Activated T-helper 1 cell treated with anti-CD3 and anti-CD28 coated beads, Interleukin-12 subunit alpha, Interleukin-12 subunit beta, Interleukin-2, Interleukin-4 antibody, amounts not matched to agents 30 ng/mL and 10 ng/mL and 1 ng/mL, durations not matched to agents 14 hours and 24 hours and 36 hours (primary cell): ENCODE measurements at regions not wholly inside any gene's neighbourhood (a gene's known extent, or its start where the extent isn't known, plus 50 kb on each side); places are given as distances from the start of the nearest gene placed in this dataset.
"Not testable (repeated sequence)": the region's sequence is repeated elsewhere in the genome, so short reads cannot be mapped to it uniquely, and the experiment has no call there.

Source experiments
- DNase-seq: peaks from one replicate; pipeline ENCODE4 v3.0.0; 2021; ENCODE audit warnings: low spot score
- H3K27ac Mint-ChIP-seq: one replicate; pipeline ENCODE4 v1.8.0; 2021; ENCODE audit warnings: mild to moderate bottlenecking, mixed read lengths
- H3K27me3 Mint-ChIP-seq: one replicate; pipeline ENCODE4 v1.8.0; 2022; ENCODE audit warnings: mild to moderate bottlenecking, moderate library complexity, mixed read lengths; ENCODE audit not compliant: insufficient read depth
- H3K36me3 Mint-ChIP-seq: one replicate; pipeline ENCODE4 v1.8.0; 2021; ENCODE audit warnings: low read depth, mixed read lengths
- H3K4me1 Mint-ChIP-seq: one replicate; pipeline ENCODE4 v1.8.0; 2021; ENCODE audit warnings: low read depth, mixed read lengths
- H3K4me3 Mint-ChIP-seq: one replicate; pipeline ENCODE4 v1.8.0; 2021; ENCODE audit warnings: mild to moderate bottlenecking, moderate library complexity, mixed read lengths
- H3K9me3 Mint-ChIP-seq: one replicate; pipeline ENCODE4 v1.8.0; 2021; ENCODE audit warnings: mixed read lengths
- intact Hi-C: fragments of 100-400 bp; cut with micrococcal nuclease; formaldehyde crosslinking; loops from one replicate; pipeline ENCODE4 v1.15.1; 2024

DNA sequence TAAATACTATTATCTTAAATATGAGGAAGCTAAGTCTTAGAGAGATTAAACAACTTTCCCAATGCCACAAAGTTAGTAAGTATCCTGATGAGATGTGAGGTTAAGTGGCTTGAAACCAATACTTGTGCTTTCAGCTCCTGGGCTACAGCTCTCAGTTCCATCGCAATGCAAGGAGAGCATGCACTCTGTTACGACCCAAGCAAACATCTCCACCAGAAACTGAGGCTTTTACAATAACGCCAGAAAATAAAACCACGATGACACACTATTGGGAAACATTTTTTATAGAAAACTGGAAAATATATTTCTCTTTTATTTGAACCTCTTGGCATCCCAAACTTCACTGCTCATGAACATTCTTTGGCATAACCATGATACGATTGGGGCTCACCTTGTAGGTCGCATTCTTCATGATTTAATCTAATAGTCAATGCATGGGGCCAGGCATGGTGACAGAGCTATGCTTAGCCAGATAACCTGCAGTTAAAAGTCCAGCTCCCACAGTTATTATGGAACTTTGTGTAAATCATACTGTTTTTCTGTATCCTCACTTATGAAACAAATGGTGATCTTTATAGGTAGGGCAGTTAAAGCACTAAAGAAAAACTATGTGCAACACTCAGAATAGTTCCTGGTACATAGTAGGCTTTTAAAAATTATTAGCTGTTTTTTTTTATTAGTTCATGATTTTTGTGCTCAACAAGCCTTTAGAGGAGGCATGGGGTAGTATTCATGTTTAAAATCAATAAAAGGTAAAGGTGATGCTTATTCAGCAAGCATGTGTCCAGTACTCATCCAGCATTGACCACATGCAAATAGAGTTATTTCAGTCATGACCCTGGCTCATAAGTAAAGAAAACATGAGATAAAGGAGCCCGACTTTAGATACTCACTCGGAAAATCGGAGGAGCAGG lies 238.3 kb upstream of the TRIB2 start:
- intact Hi-C loops, result no loop called here
- DNase-seq, result no peak
- no peak overlapping the region for H3K4me3 Mint-ChIP-seq

DNA sequence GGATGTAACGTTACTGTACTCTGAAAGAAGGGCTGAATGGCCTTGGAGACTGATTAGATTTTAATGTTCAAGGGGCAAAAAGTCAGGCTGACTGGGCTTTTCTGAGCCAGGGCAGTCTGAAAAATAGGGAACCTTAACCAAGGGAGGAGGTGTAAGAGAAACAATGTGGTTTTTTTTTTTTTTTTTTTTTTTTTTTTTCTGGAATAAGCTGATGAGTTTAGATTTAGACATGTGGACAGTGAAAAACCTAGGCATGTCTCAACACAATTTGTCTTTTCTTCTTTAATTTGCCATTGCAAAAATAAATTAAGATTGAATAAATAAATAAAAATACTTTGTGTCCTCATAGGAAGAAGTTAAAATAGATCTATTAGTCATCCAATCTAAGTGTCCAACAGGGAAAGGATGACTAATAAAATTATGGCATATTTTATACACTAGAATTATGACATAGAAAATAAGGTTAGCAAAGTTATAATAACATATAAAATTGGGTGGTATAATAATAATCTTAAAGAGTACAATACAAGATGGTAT lies 237.6 kb upstream of the TRIB2 start:
- Mint-ChIP-seq H3K4me1 (no peaks in the 10 kb centered on the region), H3K27me3 (no peaks in the 10 kb centered on the region), H3K36me3 (peaks cover 5% of the 10 kb centered on the region), H3K4me3 (no peak overlapping the region), H3K9me3 (peaks cover 15% of the 10 kb centered on the region), H3K27ac (no peak overlapping the region)
- intact Hi-C loops, result no loop called here
- DNase-seq, result no peak

More for the DNA sequence above, 238.3 kb upstream of the TRIB2 start:
- H3K27me3 Mint-ChIP-seq, result no peaks in the 10 kb centered on the region
- H3K36me3 Mint-ChIP-seq, result peaks cover 6% of the 10 kb centered on the region
- no peak overlapping the region for H3K27ac Mint-ChIP-seq
- no peaks in the 10 kb centered on the region for H3K4me1 Mint-ChIP-seq
- peaks cover 18% of the 10 kb centered on the region for H3K9me3 Mint-ChIP-seq

DNA sequence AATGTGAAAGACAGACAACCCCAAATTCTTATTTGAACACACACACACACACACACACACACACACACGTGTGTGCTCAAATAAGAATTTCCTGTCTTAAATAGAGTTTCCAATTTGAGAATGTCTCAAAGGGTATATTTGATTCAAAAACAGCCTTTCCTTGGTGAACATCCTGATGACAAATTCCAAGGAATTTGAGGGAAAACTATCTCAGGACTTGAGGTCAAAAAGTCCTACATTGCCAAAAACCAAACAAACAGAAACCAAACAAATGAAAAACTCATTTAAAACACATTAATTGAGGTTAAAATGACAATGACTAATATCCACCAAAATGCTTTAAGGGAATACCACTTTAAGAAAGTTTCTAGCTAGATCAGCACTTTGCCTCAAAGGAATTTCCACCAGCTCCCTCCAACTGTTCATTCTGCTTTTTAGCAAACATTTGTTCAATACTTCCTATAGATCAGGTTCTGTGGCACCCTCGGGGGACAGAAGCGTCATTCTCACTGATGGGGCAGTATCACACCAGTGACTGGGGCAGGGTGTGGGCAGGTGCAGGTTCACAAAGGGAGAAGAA lies 232.1 kb upstream of the TRIB2 start:
- Mint-ChIP-seq H3K27ac (no peak overlapping the region), H3K9me3 (peaks cover 4% of the 10 kb centered on the region), H3K27me3 (no peaks in the 10 kb centered on the region), H3K36me3 (peaks cover 2% of the 10 kb centered on the region), H3K4me1 (peaks cover 46% of the 10 kb centered on the region), H3K4me3 (no peak overlapping the region)
- no peak for DNase-seq
- intact Hi-C loops, result no loop called here

DNA sequence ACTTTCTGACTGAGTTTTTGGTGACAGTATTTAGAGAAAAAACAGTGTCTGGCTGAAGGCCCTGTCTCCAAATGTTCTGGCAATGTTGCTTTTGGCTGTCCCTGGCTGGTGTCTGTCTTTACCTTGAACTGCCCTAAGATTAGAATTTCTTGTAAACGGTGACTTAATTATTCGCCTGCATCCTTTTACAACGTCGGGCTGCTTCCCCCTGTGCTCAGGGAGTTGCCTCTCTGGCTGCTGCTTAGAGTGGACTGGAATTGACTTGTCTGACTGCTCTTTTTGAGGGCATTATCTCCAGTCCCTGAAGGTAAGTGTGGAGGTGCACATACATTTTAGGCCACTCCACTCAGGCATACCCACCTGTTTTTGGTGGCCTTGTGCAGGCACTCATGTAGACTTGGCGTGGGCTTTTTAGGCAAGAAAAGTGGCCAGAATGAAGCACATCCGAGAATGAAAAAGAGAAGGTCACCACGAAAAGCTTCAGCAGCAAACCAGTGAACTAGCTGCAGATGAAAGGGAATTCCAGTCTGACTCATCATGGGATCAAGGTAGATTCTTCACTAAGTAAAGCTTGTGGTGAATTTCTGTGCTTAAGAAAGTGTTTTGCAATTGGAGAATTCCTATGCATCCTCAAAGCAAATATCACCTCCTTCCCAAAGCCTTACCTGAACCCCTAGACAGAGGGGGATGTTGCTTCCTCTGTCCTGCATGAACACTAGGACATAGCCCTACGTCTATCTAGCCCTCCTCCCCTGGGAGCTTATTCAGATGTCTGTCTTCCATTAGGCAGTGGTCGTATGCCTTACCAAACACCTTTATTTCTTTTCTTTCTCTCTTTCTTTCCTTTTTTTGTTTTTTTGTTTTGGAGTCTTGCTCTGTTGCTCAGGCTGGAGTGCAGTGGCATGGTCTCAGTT lies 230.3 kb upstream of the TRIB2 start:
- Mint-ChIP-seq H3K4me3 (no peak overlapping the region), H3K9me3 (peaks cover 4% of the 10 kb centered on the region), H3K4me1 (peaks cover 57% of the 10 kb centered on the region), H3K27ac (no peak overlapping the region), H3K36me3 (peaks cover 10% of the 10 kb centered on the region), H3K27me3 (no peaks in the 10 kb centered on the region)
- no peak for DNase-seq
- intact Hi-C loops, result no loop called here

DNA sequence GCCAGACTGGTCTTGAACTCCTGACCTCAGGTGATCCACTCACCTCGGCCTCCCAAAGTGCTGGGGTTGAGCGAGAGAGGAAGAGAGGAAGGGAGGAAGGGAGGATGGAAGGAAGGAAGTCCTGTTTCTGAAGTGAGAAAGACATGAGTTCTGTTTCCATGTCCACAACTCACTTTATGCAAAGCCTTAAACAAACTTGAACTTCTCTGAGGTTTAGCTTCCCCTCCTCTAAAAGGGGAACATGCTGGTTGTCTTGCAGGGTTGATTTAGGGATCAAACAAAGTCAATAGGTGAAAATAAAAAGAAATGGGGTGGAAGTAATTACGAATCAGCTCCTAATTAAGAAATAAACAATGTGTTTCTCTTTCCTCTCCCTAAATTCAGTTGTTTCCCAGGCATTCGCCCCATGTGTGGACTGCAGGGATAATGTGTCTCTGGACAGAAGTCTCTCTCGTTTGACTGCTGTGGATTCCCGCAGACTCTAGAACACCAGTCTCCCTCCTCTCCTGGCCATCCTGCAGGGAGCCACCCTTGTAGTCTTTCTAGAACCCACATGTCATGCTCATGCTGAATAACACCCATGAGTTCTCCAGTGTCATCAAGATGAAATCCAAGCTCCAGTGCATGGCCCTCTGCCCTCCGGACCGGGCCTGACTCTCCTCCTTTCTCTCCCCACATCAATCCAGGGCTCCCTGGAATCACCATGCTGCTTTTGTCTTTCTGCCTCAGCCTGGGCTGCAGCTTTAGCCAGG lies 229.3 kb upstream of the TRIB2 start:
- Mint-ChIP-seq H3K4me3 (no peak overlapping the region), H3K9me3 (no peaks in the 10 kb centered on the region), H3K27me3 (no peaks in the 10 kb centered on the region), H3K4me1 (peaks cover 57% of the 10 kb centered on the region), H3K27ac (peak overlapping the region; percentile 28), H3K36me3 (peaks cover 10% of the 10 kb centered on the region)
- intact Hi-C loops, result loop anchor here (2.0 kb wide), 1 partner anchor 19 kb away; no protein-coding TSS in a partner anchor
- DNase-seq, result no peak

DNA sequence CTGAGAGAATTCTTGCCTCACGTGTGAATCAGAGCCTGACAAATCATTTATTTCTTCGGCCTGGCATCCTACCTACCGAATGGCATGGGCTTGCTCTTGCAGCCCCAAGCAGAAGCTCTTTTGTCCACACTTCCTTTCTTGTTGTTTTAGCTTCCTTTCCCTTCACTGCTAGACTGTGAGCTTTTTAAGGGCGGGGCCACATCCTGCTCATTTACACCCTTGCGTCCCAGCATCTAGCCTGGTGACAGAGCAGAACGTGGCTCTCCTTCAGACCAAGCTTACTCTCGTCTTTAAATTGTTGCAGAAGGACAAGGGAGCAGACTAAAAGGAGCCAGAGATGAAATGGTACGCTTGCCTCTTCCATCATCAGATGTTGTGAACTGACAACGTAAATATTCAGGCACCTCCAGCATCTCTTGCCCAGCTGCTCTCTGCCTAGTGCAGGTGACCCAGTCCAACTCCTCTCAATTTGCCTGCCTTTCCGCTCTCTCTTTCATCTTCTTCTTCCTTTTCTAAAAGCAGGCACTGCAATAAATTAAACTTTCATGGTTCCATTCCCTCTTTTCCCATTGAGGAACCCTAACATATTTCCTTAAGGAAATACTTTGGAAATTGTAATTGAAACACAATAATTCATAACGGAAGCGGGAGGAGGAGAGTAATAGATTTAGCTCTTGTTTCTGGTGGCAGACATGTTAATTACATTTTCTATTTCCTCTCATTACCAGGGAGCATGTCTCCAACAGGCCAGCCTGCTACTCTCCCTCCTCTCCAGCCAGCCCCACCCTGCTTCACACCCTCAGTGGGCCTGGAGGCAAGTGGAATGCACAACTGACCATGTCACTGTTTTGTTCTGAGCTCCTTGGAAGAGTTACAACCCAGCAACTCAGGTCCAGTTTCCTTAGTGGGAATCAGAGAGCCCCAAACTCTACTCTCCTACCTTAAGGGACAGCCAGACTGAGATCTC lies 228.1 kb upstream of the TRIB2 start:
- DNase-seq, result peak; percentile 42
- peaks cover 10% of the 10 kb centered on the region for H3K36me3 Mint-ChIP-seq
- H3K4me1 Mint-ChIP-seq, result peaks cover 66% of the 10 kb centered on the region
- no peaks in the 10 kb centered on the region for H3K27me3 Mint-ChIP-seq
- H3K9me3 Mint-ChIP-seq, result no peaks in the 10 kb centered on the region
- H3K27ac Mint-ChIP-seq, result peak overlapping the region; percentile 28
- peak overlapping the region; percentile 68 for H3K4me3 Mint-ChIP-seq
- intact Hi-C loops, result loop anchor here (2.0 kb wide), 1 partner anchor 18 kb away; no protein-coding TSS in a partner anchor

DNA sequence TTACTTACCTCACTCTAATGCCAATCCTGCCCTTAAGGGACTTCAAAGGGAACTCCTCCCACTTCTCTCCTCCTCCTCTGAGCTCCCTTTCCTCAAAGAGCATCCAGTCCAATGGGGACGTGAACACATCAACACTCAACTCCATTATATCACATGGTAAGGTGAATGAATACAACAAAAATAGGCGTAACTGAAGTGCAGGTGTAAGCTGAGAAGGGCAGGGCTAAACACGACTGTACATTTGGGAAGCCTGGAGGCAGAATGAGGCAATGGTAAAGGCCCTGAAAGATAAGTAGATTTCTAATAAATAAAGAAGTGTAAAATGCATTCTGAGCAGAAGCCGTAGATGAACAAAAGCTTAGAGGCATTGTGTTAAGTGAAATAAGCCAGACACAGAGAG lies 226.1 kb upstream of the TRIB2 start:
- peaks cover 1% of the 10 kb centered on the region for H3K9me3 Mint-ChIP-seq
- H3K27ac Mint-ChIP-seq, result peak overlapping the region; percentile 49
- H3K36me3 Mint-ChIP-seq, result peaks cover 8% of the 10 kb centered on the region
- DNase-seq, result no peak
- H3K4me1 Mint-ChIP-seq, result peaks cover 68% of the 10 kb centered on the region
- no peaks in the 10 kb centered on the region for H3K27me3 Mint-ChIP-seq
- intact Hi-C loops, result no loop called here
- H3K4me3 Mint-ChIP-seq, result no peak overlapping the region

DNA sequence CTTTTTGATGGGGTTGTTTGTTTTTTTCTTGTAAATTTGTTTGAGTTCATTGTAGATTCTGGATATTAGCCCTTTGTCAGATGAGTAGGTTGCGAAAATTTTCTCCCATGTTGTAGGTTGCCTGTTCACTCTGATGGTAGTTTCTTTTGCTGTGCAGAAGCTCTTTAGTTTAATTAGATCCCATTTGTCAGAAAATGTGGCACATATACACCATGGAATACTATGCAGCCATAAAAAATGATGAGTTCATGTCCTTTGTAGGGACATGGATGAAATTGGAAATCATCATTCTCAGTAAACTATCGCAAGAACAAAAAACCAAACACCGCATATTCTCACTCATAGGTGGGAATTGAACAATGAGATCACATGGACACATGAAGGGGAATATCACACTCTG lies 224.4 kb upstream of the TRIB2 start:
- not testable (repeated sequence) for H3K36me3 Mint-ChIP-seq

DNA sequence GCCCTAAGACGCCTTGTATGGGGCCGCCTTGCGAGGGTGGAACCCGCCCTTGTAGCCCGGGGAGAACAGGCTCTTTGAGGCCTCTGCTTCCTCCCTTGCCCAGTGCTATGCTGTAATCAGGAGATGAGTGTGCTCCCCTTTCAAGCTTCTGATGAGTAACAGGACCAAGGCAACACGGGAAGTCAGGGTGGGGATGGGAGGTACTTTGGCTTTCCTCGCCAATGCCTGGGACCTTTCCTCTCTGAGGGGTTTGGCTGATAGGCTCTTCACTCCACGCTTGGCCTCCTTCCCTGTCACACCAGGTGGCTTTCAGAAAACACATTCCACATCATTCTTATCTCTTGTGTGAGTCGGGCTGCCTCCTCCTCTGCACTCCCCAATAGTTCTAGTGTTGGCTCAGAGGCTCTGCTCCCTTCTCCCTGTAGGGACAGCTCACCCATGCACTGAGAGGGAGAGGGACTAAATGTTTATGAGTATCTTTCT lies 223.7 kb upstream of the TRIB2 start:
- DNase-seq, result no peak
- Mint-ChIP-seq H3K9me3 (peaks cover 10% of the 10 kb centered on the region), H3K4me1 (peaks cover 66% of the 10 kb centered on the region), H3K27ac (peak overlapping the region; percentile 76), H3K4me3 (no peak overlapping the region), H3K27me3 (no peaks in the 10 kb centered on the region), H3K36me3 (peaks cover 11% of the 10 kb centered on the region)
- intact Hi-C loops, result no loop called here

More for the DNA sequence above, 224.4 kb upstream of the TRIB2 start:
- Mint-ChIP-seq H3K4me1 (peaks cover 66% of the 10 kb centered on the region), H3K9me3 (peaks cover 10% of the 10 kb centered on the region)
- H3K27ac Mint-ChIP-seq, intact Hi-C loops, H3K27me3 Mint-ChIP-seq, H3K4me3 Mint-ChIP-seq, DNase-seq: not testable (repeated sequence)

DNA sequence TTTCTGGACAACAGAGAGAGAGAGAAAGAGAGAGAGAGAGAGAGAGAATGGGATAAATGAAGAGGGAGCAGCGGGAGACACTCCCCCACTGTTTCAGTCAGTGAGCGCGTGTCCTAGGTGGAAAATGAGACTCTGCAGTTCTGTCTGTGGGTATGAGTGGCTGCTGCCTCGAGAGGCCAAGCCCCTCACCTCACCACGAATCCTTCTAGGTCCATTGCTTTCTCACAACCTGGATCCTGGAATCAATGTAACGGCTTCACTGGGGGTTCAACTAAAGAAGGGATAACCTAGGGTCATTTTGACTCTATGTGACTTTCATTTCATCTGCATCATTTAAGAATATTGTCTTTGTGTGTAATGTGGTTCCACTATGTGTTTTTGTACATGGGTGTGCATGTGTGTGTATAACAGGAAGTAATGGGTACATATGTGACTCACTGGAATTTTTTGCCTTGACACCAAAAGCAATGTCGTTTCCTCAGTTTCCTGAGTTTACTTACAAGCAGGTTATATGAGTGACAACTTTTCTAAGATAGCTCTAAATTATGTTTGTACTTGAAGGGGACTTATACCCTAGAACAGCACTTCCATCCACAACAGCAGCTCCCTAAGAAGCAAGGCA lies 221.4 kb upstream of the TRIB2 start:
- Mint-ChIP-seq H3K36me3 (peaks cover 14% of the 10 kb centered on the region), H3K27ac (peak overlapping the region; percentile 78), H3K4me3 (peak overlapping the region; percentile 24), H3K27me3 (no peaks in the 10 kb centered on the region), H3K4me1 (peaks cover 70% of the 10 kb centered on the region), H3K9me3 (peaks cover 10% of the 10 kb centered on the region)
- DNase-seq, result no peak
- intact Hi-C loops, result loop anchor here (1.0 kb wide), 1 partner anchor 9 kb away; no protein-coding TSS in a partner anchor

DNA sequence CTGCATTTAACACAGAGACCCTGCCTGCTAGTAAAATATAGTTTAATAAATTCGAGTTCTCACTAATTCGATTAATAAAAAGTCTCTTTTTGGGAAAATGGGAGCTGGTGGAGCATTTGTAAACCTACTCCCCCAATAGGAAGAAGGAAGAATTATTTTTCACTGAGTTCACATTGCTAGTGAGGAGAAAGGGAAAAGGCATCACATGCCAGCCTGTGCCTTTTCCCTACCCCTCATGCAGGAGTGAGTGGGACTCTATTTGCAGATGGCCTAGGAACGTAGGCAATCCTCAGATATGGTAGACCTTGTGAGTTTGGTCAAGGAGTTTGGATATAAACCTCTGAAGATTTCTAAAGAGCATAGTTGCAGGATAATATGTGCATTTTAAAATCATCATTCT lies 218.4 kb upstream of the TRIB2 start:
- Mint-ChIP-seq H3K27ac (no peak overlapping the region), H3K36me3 (peaks cover 6% of the 10 kb centered on the region), H3K27me3 (no peaks in the 10 kb centered on the region), H3K9me3 (peaks cover 11% of the 10 kb centered on the region), H3K4me1 (peaks cover 84% of the 10 kb centered on the region), H3K4me3 (no peak overlapping the region)
- no peak for DNase-seq
- intact Hi-C loops, result no loop called here
